AG09309 (cell line): ENCODE measurements at regions not wholly inside any gene's neighbourhood (a gene's known extent, or its start where the extent isn't known, plus 50 kb on each side); places are given as distances from the start of the nearest gene placed in this dataset.
"Not testable (repeated sequence)": the region's sequence is repeated elsewhere in the genome, so short reads cannot be mapped to it uniquely, and the experiment has no call there.

Experiments
- DNase-seq: peaks from one replicate; pipeline ENCODE4 v3.0.0-alpha.2; 2010; ENCODE audit warnings: low read depth
- H3K4me3 ChIP-seq: 2 replicates; pipeline ENCODE4 v1.5.1; 2011; ENCODE audit warnings: mild to moderate bottlenecking, low read depth, low read length, moderate library complexity; ENCODE audit not compliant: control insufficient read depth
- CTCF ChIP-seq: IDR thresholded peaks from 2 replicates; pipeline ENCODE4 v1.5.1; 2011; ENCODE audit warnings: mild to moderate bottlenecking, low read depth, low read length, inconsistent platforms; ENCODE audit not compliant: insufficient read depth, control insufficient read depth; ENCODE audit errors: missing control alignments

- no peak for DNase-seq
- TF ChIP-seq CTCF: no peak
- H3K4me3 ChIP-seq: no peak overlapping the region
Measured at GRCh38 chr11:37286890-37287289, 688.9 kb upstream of the RAG2 start.

- no peak for TF ChIP-seq CTCF
- no peak for DNase-seq
- H3K4me3 ChIP-seq: no peak overlapping the region
Measured at GRCh38 chr11:37282367-37282766, 684.3 kb upstream of the RAG2 start.

GRCh38 chr11:37280200-37280599, 682.2 kb upstream of the RAG2 start:
- TF ChIP-seq CTCF: no peak
- H3K4me3 ChIP-seq: no peak overlapping the region
- no peak for DNase-seq

- no peak overlapping the region for H3K4me3 ChIP-seq
- TF ChIP-seq CTCF: no peak
- no peak for DNase-seq
Measured at GRCh38 chr11:37277896-37278465, 679.9 kb upstream of the RAG2 start.

- DNase-seq: no peak
- TF ChIP-seq CTCF: no peak
Measured at GRCh38 chr11:37264783-37265182, 666.7 kb upstream of the RAG2 start.

GRCh38 chr11:37264060-37264459, 666.0 kb upstream of the RAG2 start:
- no peak for TF ChIP-seq CTCF
- H3K4me3 ChIP-seq: no peak overlapping the region
- DNase-seq: no peak

More at GRCh38 chr11:37264783-37265182, 666.7 kb upstream of the RAG2 start:
- H3K4me3 ChIP-seq: no peak overlapping the region

GRCh38 chr11:37263467-37263866, 665.4 kb upstream of the RAG2 start:
- H3K4me3 ChIP-seq, DNase-seq: not testable (repeated sequence)
